Activated CD8-positive, alpha-beta memory T cell treated with anti-CD3 and anti-CD28 coated beads for 48 hours (primary cell): ENCODE measurements at regions not wholly inside any gene's neighbourhood (a gene's known extent, or its start where the extent isn't known, plus 50 kb on each side); places are given as distances from the start of the nearest gene placed in this dataset.

Experiments
- DNase-seq, 3 experiments: peaks; one replicate each; pipeline ENCODE4 v3.0.0-alpha.2; 2020; ENCODE audit warnings: low read depth in 2 of 3, low spot score in 2 of 3

- DNase-seq = no peak
These were observed 356.2 kb upstream of the GATB start for GRCh38 chr4:152117054-152117453.

DNA sequence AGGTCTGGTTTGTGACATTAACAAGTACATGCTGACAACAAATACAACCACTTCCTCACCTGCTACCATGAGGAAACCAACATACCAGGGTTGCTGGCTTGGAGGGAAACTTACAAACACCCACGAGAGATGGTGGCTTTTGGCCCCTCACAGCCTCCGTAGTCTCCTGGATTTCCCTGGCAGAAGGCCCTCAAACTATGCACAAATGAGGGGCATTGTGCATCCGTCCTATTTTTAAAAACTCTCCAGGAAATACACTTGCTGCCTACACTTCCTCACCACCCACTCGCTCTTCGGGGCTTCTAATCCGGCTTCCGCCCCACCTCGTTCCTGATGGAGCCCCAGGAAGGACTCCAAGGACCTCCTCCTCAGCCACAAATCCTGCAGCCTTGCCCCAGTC lies 355.0 kb upstream of the GATB start:
- DNase-seq = no peak

DNA sequence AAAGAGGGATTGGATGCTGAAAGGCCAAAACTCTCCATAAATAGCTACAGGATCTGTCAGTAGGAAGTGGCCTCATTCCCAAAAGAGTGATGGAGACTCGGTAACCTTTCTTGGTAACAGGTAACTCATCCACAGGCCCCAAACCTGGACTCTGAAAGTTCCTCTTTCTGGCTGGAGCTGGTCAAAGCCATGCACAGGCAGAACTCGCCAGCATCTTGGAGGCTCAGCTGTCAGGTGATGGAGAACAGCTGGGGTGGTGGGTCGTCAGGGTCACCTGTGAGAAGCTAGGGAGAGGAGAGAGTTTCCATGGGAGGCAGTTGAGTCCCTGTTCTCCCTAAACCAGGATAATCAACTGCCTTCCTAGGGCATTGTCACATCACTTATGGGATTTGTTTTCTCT lies 354.3 kb upstream of the GATB start:
- no peak for DNase-seq

- no peak for DNase-seq
These were observed 353.8 kb upstream of the GATB start for GRCh38 chr4:152114562-152114961.

GRCh38 chr4:152112887-152113286 lies 352.1 kb upstream of the GATB start:
- DNase-seq = no peak

DNA sequence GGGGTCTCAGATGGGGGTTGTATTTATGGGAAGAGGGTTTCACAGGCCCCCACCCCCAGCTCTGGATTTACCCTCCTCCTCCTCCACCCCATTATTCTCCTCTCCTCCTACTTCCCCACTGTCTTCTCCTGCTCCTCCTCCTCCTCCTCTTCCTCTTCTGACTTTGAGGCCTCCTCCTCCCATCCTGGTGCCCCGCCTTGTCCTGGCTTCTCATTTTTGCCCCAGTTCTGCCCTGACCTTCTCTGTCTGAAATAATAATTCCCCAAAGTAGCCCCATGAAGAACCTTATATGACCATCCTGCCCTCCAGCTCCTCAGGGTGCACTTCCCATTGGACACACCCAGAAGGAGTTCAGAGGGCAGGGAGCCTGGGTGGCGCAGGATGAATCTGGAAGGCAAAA lies 351.4 kb upstream of the GATB start:
- no peak for DNase-seq

DNA sequence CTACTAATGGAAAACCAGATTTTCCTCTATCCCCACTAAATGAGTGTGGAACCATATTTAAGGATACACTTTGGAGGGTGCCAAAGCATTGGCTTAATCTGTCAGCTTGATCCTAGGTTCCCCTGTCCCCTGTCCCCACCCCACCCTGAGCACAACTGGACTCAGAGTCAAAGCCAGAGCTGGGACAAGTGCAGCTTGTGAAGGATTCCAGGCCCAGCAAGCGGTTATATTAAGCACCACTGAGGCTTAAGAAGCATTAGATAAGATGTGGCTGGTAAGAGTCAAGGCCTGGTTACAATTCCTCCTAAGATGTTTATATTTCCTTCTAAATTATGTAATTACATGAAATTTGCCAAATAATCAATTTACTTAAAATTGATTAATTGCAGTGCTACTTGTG lies 350.0 kb upstream of the GATB start:
- DNase-seq = no peak

DNA sequence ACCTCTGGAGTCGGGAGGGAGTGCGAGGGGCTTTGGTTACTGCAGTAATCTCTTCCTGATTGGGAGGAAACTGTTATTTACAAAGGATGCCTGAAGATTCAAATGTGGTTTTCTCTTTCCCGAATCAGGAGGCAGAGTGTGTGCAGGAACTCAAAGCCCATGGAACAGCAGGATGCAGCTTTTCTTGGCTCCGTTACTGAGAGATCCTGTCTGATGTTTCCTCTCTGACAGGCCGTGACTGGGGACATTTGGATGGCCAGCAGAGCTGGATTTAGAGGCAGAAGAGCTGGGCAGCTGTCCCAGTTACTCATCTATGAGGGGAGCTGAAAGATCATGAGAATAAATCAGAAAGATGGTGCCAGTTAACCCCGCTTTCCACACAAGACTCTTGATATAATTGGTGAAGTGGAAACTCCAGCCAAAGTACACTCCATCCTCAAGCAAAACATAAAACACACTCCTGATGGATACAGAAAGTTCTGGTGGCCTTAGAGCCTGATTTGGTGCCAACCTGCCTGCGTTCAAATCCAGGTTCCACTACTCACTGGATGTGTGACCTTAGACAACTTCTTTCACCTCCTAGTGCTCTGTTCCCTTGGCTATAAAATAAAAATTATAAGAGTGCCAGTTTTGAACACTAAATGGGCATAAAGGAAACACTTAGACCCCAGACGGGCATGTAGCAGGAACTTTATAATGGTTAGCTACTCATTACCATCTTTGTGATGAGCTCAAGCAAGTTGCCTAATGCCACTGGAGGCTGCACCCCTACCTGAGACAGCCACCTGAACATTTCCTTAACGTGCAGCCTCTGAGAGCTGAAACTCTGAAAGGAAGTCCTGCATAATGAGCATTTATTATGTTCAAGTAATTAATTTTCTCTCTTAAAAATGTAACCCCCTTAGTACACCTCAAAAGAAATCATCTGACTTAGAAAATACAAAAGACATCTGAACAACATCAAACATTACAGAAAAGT lies 349.0 kb upstream of the GATB start:
- DNase-seq = no peak

GRCh38 chr4:152107736-152108500 lies 347.1 kb upstream of the GATB start:
- no peak for DNase-seq

GRCh38 chr4:152106781-152107321 lies 346.0 kb upstream of the GATB start:
- no peak for DNase-seq

DNA sequence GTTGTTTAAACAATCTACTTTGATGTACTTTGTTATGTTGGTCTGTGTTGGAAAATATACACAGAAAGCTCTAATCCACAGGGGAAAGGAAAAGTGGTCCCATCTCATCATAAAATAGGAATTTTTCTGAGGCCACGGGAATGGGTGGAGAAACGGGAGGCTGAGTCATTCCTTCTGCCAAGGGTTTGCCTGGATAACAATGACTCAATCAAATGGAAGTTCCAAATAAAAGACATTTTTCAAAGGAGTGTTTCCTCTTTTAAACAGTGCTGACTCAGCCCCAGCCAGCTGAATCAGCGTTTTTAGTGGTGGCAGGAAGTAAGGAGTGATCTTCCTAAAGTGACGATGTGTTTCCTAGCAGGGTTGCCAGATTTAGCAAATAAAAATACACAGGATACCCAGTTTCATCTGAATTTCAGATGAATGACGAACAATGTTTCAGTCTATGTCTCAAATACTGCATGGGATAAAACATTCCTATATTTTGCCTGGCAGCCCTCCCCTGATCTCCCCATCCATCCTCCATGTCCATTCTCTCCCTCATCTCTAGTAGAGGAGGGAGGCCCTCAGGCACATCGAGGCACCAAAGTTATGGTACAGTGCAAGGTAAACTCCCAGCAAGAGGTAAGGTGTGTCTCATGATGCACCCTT lies 345.4 kb upstream of the GATB start:
- DNase-seq = no peak

DNA sequence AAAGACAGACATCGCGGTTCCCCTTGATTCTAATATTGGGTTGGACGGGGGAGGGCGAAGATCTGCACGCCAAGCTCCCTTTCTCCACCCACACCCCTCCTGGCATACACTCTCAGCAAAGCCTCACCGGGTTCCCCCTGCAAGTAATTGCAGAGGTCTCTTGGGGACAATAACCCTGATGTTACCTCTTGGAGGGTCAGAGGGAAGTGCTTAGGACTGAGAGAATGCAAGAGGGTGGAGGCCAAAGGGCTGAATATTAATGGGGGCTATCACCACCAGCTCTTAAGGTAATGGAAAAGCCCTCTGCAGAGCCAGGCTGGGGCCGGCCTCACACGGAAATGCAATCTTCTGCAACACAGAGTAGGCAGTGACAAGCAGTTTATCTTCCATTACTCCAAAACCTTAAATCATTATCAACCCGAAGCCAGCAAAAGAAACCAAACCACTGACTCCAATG lies 344.1 kb upstream of the GATB start:
- no peak for DNase-seq

DNA sequence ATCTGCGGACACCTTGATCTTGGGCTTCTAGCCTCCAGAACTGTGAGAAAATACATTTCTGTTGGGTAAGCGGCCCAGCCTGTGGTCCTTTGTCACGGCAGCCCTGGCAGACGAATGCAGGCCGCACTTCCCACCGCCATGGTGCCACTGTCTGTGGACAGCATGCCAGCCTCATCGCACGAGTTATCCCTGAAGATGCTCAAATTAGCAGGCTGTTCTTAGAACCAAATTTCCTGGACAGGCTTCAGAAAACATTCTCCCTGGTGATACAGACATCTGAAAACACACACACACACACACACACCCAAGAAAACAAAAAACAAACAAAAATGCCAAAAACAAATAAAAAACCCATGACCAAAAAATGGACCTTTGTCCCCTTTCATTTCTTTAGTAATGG lies 343.5 kb upstream of the GATB start:
- no peak for DNase-seq

DNA sequence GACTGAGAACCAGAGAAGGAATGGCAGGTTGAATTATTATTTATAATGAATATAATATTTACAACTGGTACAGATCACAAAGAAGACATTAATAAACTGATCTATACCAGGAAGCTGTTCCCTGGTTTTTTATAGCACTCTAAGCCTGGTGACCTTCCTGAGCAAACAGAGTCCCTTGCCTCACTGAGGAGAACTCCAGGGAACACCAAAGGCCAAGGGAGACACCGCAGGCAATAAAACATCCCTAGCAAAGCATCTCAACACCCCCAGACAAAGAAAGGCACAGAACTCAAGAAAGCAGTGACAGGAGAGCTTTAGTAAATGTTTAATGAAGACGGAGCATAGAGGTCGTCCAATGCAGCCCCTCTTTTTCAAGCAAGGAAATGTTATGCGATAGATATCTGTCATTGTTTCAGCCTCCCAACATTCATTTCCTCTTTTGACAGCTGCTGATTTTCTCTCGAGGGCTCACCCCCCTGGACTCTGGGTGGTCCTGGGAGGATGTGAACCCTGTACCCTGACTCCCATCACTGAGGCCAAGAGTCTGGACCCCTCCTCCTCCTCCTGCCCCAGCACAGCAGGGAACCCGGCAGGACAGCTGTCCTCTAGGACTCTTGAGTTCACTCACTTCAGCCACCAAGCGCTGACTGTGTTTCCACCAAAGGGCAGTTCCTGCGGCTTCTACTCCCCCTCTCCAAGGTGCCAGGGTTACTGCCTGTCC lies 342.5 kb upstream of the GATB start:
- no peak for DNase-seq

GRCh38 chr4:152102436-152103000 lies 341.7 kb upstream of the GATB start:
- DNase-seq = no peak

GRCh38 chr4:152101556-152102435 lies 341.0 kb upstream of the GATB start:
- DNase-seq = no peak

DNA sequence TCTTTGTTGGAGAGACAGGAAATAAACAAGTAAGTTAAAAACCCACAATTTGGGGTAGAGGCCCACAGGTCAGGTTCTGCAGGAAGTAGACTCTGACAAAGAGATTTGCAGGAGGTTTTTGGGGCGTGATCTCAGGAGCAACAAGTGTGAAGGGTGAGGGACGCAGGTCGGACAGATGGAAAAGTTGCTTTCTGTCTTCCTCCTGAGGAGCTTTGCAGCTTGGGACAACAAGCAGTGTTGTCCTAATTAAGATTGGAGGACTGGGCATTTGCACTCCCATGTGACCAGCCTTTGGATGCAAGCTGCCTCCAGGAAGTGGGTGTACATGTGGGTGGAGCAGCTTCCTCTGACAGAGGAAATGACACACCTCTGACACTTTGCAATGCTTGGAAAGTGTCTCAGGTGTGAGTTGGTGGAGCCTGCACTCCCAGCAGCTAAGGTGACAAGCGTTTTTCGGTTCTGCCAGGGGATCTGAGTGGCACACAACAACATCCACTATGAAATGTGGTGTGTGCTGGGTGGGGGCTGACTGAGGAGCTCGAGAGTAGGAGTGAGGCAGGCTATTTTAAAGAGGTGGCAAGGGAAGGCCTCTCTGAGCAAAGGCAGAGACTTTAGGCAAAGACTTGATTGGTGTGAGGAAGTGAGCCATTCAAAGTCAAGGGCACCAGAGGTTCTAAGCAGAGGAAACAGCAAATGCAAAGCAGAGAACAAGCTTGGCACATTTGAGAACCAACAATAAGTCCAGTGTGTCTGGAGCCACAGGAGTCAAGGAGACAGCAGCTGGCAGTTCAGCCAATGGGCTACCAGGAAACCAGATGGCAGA lies 339.8 kb upstream of the GATB start:
- DNase-seq = peak in 2 of 3 experiments; percentile 32 to 44

DNA sequence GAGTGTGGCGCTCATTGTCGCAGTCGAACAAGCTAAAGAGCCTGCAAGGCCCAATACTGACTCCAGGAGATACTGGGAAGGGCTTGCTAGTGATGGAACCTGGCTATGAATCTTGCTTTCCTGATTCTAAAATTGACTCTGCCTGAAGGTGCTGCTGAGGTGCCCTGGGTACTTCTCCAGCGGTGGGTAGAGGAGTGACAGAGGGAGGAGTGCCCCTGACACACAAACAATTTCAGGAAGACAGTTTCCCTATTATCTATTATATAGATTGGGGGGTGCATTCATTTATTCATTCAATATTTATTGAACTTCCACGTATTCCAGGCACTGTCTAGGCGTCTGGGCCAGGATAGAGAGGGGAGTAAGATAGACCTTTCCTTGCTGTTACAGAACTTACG lies 339.2 kb upstream of the GATB start:
- DNase-seq = no peak

GRCh38 chr4:152099555-152099954 lies 338.7 kb upstream of the GATB start:
- DNase-seq = no peak
